GM06990 (cell line): ENCODE measurements at regions not wholly inside any gene's neighbourhood (a gene's known extent, or its start where the extent isn't known, plus 50 kb on each side); places are given as distances from the start of the nearest gene placed in this dataset.

Experiments
- DNase-seq: peaks from one replicate; pipeline ENCODE4 v3.0.0-alpha.2; 2011; ENCODE audit not compliant: insufficient read length; ENCODE audit errors: extremely low read depth
- H3K27me3 ChIP-seq: replicated peaks from 2 replicates; pipeline ENCODE4 v1.6.0; 2011; ENCODE audit warnings: low read length; ENCODE audit not compliant: control insufficient read depth, insufficient read depth
- H3K36me3 ChIP-seq: 2 replicates; pipeline ENCODE4 v1.5.1; 2011; ENCODE audit warnings: low read length; ENCODE audit not compliant: control insufficient read depth, insufficient read depth
- H3K4me3 ChIP-seq: replicated peaks from 2 replicates; pipeline ENCODE4 v1.5.1; 2011; ENCODE audit warnings: low read depth, mild to moderate bottlenecking, control low read depth, low read length
- TF ChIP-seq, protein P1 (sequence below): IDR thresholded peaks from 2 replicates; pipeline ENCODE4 v1.5.1; 2011; ENCODE audit warnings: low read length, control low read depth, mild to moderate bottlenecking, inconsistent platforms; ENCODE audit not compliant: insufficient read depth, poor library complexity, severe bottlenecking

- Histone ChIP-seq H3K36me3 (no peaks in the 10 kb centered on the region), H3K27me3 (no peaks in the 10 kb centered on the region), H3K4me3 (no peak overlapping the region)
- no peak for DNase-seq
- TF ChIP-seq, protein P1, sequence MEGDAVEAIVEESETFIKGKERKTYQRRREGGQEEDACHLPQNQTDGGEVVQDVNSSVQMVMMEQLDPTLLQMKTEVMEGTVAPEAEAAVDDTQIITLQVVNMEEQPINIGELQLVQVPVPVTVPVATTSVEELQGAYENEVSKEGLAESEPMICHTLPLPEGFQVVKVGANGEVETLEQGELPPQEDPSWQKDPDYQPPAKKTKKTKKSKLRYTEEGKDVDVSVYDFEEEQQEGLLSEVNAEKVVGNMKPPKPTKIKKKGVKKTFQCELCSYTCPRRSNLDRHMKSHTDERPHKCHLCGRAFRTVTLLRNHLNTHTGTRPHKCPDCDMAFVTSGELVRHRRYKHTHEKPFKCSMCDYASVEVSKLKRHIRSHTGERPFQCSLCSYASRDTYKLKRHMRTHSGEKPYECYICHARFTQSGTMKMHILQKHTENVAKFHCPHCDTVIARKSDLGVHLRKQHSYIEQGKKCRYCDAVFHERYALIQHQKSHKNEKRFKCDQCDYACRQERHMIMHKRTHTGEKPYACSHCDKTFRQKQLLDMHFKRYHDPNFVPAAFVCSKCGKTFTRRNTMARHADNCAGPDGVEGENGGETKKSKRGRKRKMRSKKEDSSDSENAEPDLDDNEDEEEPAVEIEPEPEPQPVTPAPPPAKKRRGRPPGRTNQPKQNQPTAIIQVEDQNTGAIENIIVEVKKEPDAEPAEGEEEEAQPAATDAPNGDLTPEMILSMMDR: no peak
Observed at GRCh38 chr2:2547911-2548310, 216.8 kb upstream of the MYT1L start.

DNA sequence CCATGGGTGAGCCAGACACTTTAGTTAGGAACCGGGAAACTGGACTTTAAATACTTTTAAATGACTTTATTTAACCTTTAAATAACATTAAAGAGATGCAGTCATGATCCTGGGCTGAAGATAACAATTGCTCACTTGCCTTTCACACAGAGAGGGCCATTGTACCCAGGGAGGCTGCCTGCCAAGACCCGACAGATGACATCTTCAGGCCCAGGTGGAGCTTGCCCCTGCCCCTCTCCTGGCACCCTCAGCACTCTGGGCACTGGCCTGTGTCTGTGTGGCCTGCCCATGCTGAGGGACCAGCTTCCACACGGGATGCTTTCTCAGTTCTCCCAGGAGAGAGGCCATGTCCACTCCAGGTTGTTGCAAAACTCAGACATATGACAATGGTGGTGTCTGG, 216.4 kb upstream of the MYT1L start:
- Histone ChIP-seq H3K36me3 (no peaks in the 10 kb centered on the region), H3K27me3 (no peaks in the 10 kb centered on the region), H3K4me3 (no peak overlapping the region)
- TF ChIP-seq, protein P1: no peak
- DNase-seq: no peak

- TF ChIP-seq, protein P1: no peak
- no peak for DNase-seq
- no peak overlapping the region for H3K4me3 ChIP-seq
- H3K27me3 ChIP-seq: no peaks in the 10 kb centered on the region
- no peaks in the 10 kb centered on the region for H3K36me3 ChIP-seq
Observed at GRCh38 chr2:2546046-2546445, 215.0 kb upstream of the MYT1L start.

GRCh38 chr2:2542966-2543611, 212.0 kb upstream of the MYT1L start:
- H3K4me3 ChIP-seq: no peak overlapping the region
- DNase-seq: no peak
- no peaks in the 10 kb centered on the region for H3K27me3 ChIP-seq
- H3K36me3 ChIP-seq: no peaks in the 10 kb centered on the region
- TF ChIP-seq, protein P1: no peak

- H3K4me3 ChIP-seq: no peak overlapping the region
Observed at GRCh38 chr2:2542316-2542715, 211.2 kb upstream of the MYT1L start.

More at GRCh38 chr2:2542316-2542715, 211.2 kb upstream of the MYT1L start:
- no peaks in the 10 kb centered on the region for H3K36me3 ChIP-seq
- no peaks in the 10 kb centered on the region for H3K27me3 ChIP-seq
- no peak for DNase-seq
- TF ChIP-seq, protein P1: no peak
